NCI-H2171 treated with DMSO at 0.1 percent for 48 hours (cell line): ENCODE measurements at regions not wholly inside any gene's neighbourhood (a gene's known extent, or its start where the extent isn't known, plus 50 kb on each side); places are given as distances from the start of the nearest gene placed in this dataset.
"Not testable (repeated sequence)": the region's sequence is repeated elsewhere in the genome, so short reads cannot be mapped to it uniquely, and the experiment has no call there.

Experiments
- DNase-seq: peaks from one replicate; lab custom pipeline; 2025; lab: John Stamatoyannopoulos, UW

DNA sequence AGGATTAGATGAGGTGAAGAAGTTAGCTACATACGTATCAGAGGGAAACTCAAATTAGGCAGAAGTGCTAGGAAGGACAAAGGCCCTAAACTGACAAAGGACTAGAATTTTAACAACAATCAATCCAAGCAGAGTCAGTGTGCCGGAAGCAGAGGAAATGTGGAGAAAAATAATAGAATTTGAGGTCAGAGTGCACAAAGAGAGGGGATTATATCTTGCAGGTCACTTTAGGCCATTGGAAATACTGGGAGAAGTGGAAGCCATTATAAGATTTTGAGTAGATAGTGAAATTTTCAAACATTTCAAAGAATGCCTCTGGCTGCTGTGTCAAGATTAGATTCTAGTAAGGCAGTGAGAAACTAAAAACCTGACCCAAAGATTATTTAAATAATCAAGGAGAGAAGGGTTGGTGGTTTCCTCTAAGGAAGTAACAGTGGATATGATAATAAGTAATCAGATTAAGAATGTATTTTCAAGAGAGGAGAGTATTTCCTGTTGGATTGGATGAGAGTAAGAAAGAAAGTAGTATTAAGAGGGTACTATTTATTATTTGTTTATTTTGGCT is 889.2 kb upstream of the NCAM2 start:
- no peak for DNase-seq

DNA sequence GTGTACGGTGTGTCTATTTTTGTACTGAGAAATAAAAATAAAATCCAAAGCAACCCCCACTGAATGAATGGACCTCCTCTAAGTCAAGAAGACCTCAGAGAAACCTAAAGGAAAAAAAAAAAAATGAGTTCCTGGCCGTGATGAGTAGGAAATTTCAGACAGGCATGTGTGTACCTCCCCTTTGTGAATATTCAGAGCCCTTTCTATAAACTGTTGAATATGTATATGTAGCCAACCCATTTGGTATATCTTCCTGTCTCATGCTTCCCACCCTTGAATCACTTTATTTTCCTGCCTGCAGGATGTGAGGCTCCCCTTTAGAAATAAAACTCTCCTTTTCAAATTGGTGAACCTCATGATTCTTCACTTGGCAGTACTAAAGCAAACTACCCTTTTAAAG is 887.8 kb upstream of the NCAM2 start:
- no peak for DNase-seq

DNA sequence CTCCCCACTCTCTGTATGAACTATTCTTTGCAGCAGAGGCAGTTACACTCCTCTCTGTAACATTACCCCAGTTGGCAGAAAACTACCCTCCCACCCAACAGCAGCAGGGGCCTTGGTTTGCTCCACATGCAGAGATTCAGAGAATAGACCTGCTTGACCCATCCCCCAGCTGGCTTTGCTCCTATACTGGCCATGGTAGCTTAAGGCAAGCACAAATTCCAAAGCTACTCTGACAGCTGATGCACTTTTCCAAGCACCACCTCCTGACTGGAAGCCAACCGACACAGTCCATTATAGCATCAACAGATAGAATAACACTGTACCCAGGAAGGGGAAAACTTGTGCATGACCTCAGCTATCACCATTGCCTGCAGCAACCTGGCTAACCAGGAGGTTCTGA is 846.5 kb upstream of the NCAM2 start:
- DNase-seq: no peak

DNA sequence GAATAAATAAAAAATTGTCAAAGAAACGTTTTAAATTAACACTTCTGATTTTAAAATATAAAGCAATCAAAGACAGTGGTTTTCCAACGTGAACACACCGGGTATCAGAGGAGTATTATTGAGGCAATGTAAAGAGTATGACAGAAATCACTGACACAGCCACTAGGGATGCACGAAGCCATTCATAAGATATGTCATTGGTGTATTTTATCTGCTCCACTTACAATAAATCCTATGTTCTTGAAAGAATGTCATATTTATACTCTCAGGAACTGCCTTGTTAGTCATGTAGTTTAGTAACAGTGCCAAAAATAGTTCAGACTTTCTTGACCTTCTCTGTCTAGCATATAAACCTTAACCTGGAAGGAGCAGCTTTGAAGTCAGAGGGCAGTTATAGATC is 835.0 kb upstream of the NCAM2 start:
- no peak for DNase-seq

DNA sequence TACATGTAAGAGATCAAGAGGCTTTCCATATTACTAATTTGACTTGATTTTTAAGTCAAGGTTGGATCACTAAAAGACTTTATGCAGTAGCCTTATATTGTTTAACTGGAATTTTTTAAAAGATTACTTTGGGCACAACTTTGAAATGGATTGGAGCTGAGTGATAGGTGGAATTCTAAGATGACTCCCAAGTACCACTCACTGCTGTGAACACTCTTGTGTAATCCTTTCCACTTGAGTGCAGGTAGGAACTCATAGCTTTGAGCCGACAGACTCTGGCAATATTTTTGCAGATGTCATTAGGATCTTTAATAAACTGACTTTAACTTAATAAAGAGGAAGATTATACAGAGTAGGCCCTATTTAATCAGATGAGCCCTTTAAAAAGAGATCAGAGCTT is 831.1 kb upstream of the NCAM2 start:
- no peak for DNase-seq

DNA sequence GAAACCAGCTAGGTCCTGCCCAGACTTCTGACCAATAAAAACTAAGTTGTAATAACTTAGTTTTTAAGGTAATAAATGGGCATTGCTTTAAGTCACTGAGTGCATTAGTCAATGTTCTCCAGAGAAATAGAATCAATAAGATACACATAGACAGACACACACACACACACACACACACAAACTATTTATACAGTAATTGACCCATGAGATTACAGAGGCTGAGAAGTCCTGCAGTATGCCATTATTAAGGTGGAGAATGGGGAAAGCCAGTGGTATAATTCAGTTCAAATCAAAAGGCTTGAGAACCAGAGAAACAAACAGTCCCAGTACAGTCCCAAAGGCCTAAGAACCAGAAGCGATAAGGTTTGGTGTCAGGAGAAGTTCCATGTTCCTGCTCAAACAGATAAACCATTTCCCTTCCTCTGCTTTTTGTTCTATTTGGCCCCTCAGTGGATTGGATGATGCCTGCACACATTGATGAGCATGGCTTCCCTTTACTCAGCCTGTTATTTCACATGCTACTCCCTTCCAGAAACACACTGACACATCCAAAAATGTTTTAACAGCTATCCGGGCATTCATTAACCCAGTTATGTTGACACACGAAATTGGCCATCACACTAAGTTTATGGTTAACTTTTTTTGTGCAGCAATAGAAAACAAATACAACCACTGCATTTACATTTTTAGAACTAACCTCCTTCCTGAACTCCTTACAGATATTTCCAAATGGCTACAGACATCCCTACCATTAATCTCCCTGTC is 828.2 kb upstream of the NCAM2 start:
- no peak for DNase-seq

DNA sequence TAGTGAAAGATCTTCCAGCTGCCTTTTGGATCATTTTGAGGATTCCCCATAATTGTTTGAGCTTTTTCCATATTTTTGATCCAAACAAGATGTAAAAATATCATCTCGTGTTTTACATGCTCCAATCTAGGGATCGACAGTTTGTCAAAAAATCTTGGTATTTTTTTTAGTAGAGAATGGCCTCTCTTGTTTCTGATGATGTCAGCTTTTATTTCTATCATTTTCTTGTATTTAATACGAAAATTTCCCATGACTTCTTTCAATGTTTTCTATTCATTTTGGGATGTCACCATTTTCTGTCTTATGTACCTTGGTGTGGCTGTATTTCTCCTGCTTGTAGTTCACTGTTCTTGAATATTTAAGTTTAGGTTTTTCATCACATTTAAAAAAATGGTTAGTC is 812.0 kb upstream of the NCAM2 start:
- no peak for DNase-seq

DNA sequence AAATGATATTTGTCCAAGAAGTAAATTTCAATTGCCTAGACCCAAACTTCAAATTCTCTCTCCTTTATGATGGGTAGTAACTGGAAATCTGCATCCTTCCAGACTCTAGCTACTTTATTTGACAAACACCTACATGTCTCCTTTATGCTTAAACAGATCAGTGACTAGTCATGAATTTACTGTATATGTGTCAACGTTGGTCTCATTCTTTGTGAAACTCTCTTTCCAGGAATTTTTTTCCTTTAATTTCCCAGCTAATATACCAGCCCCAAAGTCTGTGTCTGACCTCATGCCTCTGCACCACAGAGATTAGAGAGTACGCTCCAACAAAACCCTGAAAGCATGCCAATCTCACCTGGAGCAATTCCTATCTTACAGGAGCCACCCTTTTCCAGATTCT is 811.2 kb upstream of the NCAM2 start:
- DNase-seq: no peak

DNA sequence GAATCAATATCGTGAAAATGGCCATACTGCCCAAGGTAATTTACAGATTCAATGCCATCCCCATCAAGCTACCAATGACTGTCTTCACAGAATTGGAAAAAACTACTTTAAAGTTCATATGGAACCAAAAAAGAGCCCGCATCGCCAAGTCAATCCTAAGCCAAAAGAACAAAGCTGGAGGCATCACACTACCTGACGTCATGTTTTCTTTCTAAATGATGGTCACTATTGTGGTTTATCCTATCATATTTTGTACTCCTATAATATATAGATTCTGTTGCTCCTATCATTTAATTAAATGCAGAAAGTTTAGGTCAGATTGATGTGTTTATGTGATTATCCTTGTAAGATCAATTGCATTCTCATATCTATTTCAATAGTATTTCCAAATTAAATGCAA is 796.9 kb upstream of the NCAM2 start:
- DNase-seq: not testable (repeated sequence)

DNA sequence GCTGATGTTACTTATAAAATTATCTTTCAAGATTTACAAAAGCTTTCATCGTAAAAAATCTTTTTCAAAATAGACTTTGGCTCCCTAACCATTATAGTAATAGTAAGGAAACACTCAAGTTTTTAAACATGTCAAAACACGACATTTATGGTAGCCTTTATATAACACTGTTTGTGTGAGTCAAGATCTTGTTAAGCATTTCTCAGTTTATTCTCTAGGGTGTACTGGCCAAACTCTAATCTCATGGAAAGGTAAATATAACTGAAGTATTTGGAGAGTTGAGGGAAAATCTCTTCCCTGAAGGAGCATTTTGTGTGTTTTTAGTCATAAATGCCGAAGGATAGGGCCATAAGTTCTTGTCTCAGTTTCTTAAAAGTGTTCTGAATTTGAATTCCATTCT is 790.9 kb upstream of the NCAM2 start:
- DNase-seq: no peak

DNA sequence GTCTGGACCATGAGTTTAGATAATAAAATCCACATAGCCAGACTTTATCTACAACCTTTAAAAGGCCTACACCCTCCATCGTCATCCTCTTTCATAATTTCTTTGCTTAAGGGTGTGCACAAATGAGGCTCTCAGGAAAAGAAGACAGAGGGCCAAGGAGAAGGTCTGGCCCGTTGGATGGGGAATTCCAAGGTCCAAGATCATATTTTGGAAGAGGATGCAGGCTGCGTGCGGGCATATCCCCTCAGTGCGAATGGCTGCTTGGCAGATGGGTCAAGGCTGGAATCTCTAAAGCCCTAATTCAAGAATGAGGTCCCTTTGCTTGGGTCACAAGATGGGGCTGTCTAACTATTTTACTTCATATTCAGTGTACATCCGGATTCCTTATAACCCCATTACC is 782.2 kb upstream of the NCAM2 start:
- DNase-seq: no peak

DNA sequence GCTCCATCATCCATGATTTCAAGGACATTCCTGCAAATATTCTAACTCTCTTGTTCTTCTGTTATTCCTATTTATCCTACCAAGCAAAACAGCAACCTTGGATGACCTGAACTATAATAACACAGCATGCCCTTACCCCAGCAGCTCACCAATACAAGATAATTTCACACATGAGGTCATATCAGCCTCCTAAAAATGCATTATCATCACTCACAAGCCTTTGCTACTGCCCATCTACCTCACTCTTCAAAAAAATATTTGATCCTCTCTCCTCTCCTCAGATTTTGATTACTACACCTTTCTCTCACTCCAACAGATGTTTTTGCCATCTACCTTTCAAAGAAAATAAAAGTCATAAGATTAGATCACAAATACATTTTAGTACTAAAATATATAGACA is 777.6 kb upstream of the NCAM2 start:
- no peak for DNase-seq

DNA sequence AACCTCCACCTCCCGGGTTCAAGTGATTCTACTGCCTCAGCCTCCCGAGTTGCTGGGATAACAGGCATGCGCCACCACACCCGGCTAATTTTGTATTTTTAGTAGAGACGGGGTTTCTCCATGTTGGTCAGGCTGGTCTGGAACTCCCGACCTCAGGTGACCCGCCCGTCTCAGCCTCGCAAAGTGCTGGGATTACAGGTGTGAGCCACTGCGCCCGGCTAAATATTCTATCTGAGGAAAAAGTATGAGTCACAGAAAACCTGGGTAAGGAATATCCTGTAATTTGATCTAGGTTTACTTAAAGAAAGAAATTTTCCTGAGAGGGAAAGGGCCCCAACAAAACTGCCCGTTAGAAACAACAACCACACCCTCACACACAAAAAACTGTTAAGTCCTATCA is 776.2 kb upstream of the NCAM2 start:
- not testable (repeated sequence) for DNase-seq

DNA sequence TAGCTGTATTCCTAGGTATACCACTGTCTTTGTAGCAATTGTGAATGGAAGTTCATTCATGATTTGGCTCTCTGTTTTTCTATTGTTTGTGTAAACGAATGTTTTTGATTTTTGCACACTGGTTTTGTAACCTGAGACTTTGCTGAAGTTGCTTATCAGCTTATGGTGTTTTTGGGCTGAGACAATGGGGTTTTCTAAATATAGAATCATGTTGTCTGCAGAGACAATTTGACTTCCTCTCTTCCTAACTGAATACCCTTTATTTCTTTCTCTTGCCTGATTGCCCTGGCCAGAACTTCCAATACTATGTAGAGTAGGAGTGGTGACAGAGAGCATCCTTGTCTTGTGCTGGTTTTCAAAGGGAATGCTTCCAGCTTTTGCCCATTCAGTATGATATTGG is 761.6 kb upstream of the NCAM2 start:
- not testable (repeated sequence) for DNase-seq

DNA sequence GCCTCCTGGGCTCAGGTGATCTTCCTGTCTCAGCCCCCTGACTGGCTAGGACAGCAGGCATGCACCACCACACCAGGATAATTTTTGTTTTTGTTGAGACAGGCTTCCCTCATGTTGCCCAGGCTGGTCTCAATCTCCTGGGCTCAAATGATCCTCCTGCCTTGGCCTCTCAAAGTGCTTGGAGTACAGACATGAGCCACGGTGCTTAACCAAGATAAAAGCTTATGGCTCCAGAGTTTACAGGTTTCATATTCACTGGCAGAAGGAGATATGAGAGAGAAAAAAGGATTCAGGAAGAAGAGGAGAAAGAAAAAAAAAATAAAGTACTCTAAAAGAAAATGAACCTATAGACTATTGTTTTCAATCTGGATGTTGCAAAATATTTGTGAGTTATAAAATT is 748.8 kb upstream of the NCAM2 start:
- DNase-seq: no peak

DNA sequence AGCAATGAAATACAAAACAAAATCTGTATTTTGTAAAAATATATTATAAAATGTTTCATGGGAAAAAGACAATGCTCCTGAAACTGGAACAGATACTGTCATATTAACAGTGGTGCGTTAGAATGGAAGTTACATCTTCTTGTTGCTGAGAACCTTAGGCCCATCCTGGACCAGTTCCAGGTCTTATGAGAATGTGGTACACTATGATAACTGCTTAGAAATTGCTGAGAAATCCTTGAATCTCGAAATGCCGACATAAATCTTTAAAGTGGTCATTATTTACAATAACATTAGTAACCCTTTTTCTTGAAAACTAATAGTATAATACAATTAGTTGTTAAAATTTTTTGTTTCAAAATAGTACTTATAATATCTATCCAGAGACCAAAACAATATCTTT is 747.9 kb upstream of the NCAM2 start:
- no peak for DNase-seq

DNA sequence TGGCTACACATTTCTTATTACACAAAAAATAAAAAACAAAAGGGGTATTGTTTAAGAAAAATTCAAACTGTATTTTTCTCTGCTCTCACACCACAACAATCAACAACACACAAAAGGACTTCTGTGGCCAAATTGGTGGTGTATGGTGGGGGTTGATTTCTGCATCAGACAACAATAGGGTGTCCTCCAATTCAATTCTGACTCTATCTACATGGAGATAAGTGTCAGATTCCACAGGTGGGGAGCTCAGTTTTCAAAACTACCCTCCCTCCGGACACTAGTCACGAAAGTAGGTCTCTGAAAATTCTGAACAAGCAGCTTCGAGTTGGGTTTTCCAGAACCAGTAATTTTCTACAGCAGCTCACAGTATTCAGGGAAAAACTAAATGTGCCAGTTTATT is 744.9 kb upstream of the NCAM2 start:
- no peak for DNase-seq

DNA sequence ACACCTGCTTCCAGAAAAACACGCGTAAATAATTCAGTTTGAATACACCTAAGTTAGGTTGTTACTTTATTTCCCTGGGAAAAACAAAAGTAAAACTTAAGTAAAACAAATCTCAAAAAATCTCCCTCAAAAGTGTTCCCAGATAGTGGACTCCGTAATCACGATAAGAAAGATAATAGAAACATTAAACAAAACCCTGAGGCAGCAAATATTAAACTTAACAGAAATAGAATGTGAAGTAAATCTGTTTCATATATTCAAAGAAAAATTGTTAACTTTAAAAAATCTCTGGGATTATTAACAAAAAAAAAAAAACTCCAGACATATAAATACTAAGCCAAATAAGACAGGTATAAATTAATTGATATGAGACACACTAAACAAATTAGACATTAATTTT is 743.2 kb upstream of the NCAM2 start:
- no peak for DNase-seq

DNA sequence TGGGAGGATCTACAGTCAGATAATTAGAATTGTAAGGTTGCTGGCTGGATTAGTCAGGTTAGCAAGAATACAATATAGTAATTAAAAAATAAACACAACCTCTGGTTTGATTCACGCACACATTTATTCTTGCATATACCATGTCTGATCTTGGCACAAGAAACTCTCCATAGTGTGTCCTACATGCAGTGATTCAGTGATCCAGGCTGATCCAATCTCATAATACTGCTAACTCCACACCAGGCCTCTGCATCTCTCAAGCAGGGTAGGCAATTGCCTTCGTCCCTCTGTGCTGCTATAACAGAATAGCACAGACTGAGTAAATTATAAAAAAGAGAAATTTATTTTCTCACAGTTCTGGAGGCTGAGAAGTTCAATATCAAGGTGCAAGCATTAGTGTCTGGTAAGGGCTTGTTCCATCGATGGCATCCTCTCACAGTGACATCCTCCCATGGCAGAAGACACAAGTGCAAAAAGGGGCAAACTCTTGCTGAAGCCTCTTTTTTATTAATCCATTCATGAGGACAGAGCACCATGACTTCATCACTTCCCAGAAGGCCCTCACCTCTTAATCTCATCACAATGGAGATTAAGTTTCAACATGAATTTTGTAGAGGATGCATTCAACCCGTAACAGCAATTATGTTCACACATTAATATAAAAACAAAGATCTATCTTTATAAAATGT is 741.0 kb upstream of the NCAM2 start:
- no peak for DNase-seq

DNA sequence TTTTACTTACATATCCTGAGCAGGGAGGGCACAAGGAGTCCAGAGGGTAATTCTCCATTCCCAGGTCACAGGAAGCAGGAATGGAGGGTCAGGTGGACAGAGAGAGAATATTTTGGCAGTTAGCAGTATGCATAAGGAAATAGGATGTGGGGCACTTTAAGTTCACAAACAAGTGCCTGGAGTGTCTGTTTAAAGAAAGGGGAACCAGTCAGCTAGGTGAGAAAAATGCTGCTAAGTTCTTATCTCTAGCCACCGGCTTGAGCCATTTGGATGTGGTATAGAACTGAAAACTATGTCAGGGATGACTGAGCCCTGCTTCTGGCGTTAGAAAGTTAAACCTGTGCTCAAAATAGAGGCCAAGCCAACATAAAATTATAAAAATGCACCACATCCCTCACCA is 739.7 kb upstream of the NCAM2 start:
- no peak for DNase-seq

DNA sequence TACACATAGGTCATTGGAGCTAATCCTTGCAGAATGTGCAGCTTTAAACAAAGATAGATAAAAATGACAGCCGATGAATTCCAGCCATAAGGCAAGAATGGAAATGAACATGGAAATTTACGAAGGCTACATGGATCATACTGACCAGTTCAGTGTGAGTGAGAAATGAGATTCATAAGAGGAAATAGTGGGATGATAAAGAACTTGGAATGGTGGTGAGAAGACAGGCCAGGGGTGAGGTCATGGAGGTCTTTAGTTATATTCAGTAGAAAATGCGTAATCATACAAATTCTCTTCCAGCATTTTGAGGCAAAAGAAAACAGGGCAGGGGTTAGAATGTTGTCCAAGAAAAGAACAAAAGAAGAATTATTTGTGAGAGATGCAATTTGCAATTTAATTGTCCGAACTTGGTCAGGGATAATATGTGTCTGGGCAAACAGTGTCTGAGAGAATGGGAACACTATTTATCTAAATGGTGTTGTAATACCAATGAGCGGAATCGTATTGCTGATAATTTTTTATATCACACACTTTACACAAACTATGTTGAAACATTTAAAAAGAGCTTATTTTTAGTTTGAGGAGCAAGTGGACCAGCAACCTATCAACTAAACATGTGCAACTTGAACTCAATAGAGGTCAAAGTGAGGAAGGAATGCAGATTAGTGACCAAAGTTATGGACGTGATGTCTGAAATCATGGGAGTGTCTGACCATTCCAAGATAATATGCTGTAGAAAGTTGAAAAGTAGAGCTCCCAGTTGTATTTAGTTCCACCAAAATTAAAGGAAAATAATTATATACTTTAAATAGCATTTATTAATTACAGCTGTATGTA is 739.0 kb upstream of the NCAM2 start:
- no peak for DNase-seq

DNA sequence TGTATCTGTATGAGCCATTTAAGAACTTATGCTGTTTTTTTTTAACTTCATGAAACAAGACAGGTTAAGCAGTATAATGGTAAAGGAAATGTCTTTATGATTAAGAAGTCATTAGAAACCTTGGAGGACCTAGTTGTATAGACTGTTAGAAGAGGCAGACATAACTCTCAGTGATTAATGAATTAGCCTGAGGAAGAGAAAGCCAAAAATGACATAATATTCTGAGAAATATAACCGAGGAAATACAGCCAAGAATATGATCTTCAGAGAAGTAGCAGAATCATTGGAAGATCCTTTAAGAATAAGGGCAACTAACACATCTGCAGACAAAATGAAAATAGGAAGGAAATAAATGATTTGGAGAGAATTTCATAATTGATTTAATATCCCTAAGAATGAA is 738.1 kb upstream of the NCAM2 start:
- no peak for DNase-seq

DNA sequence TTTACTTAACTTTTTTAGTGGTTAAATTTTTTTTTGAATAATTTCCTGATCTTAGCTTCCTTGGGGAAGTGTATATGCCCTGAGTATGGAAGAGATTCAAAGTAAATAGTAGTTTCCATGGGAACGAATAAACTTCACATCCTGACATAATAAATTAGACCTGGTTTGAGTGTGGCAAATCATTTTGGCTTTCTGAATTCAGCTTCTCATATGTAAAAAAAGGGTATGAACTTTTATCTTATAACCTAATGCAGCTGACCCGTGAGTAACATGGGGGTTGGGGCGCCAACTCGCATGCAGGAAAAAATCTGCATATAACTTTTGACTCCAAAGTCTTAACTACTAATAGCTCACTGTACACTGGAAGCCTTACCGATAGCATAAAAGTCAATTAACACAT is 736.8 kb upstream of the NCAM2 start:
- DNase-seq: no peak
